Hematopoietic multipotent progenitor cell treated with erythropoietin and hydrocortisone succinate and interleukin-3 and kit ligand, for 8 days (in vitro differentiated cells): ENCODE measurements at regions not wholly inside any gene's neighbourhood (a gene's known extent, or its start where the extent isn't known, plus 50 kb on each side); places are given as distances from the start of the nearest gene placed in this dataset.
A peak's percentile ranks its signal among the peaks of the same experiment; 100 is the strongest.

Experiments
- DNase-seq: peaks from one replicate; pipeline ENCODE4 v3.0.0-alpha.2; 2015

- DNase-seq = no peak
These were observed 285.0 kb upstream of the TPM1 start for GRCh38 chr15:62757535-62757934.

- DNase-seq = no peak
These were observed 284.2 kb upstream of the TPM1 start for GRCh38 chr15:62758126-62758951.

GRCh38 chr15:62758952-62759349 lies 283.6 kb upstream of the TPM1 start:
- DNase-seq = no peak

DNA sequence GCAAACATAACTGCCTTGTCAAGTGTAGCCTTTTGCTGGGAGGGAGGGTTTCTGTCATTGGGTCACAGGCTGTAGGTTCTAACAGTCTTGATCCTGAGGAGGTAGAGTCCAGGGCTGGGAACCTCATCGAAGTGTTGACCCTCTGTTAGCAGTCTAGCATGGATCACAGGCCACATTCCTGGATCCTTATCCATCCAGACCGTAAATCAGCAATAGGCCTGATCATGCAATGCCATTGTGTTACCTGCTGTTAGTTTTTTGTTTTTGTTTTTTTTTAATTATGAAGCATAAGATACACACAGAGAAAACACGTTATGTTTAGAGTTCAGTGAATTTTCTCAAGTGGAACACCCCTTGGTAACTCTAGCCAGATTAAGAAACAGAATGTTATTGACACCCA lies 282.0 kb upstream of the TPM1 start:
- DNase-seq = no peak

DNA sequence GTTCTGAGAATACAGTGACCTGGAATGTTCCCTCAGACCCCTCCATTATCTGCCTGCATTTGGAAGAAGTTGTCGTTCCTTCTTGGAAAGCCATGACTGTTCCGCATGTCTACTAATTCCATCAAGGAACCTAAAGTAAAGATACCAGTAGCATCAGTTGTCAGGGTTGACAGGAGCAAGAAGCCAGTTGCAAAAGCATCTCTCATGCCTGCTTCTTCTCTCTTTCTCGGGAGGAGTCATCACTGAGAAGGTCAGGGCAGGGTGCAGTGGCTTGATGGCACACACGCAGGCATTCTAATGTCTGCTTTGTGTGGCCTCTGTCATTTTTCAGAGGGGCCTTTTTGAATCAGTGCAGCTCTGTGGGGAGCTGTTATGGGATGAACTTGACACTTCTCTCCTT lies 276.6 kb upstream of the TPM1 start:
- no peak for DNase-seq

DNA sequence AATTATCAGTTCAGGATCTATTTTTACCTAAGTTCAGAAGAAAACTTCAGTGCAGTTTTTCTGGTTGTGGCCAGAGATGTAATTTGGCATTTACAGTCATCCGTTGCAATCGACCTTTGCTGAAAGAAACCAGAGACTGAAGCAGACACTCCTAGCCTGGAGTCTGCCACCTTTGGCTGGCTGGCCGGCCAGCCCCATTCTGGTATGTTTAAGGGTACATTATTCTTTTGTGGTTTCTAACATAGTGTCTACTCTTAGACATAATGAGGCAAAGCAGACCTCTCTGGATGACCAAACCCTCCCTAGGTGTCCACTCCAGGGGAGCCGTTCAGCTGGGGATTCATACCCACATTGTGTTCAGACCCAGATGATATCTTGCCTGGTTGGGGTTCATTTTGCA lies 275.9 kb upstream of the TPM1 start:
- no peak for DNase-seq

DNA sequence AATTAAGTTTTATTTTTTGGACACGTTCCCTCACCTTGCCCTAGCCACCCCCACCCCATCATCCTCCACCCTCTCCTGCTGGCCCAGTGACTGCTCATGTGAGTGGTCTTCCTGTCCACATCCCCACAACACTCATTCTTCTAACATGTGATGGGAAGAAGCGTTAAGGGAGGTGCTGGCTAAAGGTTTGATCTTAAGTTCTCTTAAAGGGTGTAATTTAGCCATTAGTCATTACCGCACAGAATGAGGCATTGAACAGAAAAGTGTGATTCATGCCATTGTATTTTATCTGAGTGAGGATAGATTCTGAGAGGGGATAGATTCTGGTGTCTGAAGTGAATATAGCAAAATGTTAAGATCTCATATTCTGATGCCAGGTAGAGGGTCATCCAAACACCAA lies 272.9 kb upstream of the TPM1 start:
- DNase-seq = no peak

- DNase-seq = no peak
These were observed 272.4 kb upstream of the TPM1 start for GRCh38 chr15:62770111-62770660.

- DNase-seq = no peak
These were observed 271.8 kb upstream of the TPM1 start for GRCh38 chr15:62770752-62771151.

- no peak for DNase-seq
These were observed 271.3 kb upstream of the TPM1 start for GRCh38 chr15:62771234-62771633.

GRCh38 chr15:62773369-62774165 lies 269.0 kb upstream of the TPM1 start:
- DNase-seq = no peak

DNA sequence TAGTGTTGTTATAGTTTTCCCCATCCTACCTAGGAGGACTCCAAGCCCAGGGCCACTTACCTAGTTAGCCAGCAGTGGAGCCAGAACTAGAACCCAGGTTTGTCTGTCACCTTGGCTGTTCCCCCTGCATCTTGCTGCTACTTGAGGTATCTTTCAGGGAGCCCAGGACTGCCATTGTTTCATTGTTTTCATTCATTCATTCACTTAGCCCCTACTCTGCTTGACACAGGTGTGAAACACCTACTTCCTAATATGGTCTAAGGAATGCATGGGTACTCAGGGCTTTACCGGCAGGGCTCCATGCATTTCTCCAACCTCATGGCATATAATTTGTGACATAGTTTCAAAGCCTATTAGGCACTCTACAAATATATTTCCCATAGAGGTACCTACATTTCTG lies 266.6 kb upstream of the TPM1 start:
- DNase-seq = no peak

- no peak for DNase-seq
These were observed 264.9 kb upstream of the TPM1 start for GRCh38 chr15:62777671-62778070.

GRCh38 chr15:62779036-62779770 lies 263.3 kb upstream of the TPM1 start:
- DNase-seq = no peak

GRCh38 chr15:62779899-62780298 lies 262.6 kb upstream of the TPM1 start:
- no peak for DNase-seq

- DNase-seq = peak; percentile 5
These were observed 261.5 kb upstream of the TPM1 start for GRCh38 chr15:62781081-62781497.

DNA sequence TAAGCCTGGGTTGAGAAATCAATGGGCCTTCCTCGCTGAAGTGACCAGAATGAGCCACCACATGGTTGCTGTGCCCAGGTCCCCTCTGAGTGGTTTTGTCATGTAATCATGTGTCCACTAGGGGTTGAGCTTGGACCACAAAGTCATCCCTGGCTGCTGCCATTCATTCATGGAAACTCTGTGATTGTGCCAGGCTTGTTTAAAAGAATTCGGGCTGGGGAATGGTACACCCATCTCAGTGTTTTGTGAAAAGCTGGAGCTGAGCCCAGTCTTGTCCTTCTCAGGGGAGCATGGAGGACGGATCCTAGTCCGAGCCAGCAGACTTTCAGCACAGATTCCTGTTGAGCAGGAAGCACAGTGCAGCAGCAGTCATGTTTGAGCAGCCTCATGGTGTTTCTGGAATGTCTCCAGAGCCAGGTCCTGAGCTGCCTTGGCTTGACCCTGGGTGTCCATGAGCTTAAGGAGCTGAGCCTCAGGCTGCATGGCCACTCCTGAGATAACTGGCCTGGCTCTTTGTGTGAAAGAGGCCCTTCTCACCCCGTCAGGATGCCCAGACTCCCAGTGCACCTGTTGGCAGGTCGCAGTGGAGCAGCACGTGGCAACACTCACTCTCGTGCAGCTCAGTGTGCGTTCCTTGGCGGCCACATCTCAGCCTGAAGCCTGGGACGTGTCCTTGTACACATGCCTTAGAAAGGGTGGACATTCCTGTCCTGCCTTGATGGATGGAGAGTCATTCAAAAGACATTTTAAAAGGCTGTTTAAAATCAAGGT lies 260.3 kb upstream of the TPM1 start:
- DNase-seq = peak; percentile 69

GRCh38 chr15:62782896-62783295 lies 259.7 kb upstream of the TPM1 start:
- DNase-seq = no peak

GRCh38 chr15:62783303-62783957 lies 259.1 kb upstream of the TPM1 start:
- DNase-seq = no peak

DNA sequence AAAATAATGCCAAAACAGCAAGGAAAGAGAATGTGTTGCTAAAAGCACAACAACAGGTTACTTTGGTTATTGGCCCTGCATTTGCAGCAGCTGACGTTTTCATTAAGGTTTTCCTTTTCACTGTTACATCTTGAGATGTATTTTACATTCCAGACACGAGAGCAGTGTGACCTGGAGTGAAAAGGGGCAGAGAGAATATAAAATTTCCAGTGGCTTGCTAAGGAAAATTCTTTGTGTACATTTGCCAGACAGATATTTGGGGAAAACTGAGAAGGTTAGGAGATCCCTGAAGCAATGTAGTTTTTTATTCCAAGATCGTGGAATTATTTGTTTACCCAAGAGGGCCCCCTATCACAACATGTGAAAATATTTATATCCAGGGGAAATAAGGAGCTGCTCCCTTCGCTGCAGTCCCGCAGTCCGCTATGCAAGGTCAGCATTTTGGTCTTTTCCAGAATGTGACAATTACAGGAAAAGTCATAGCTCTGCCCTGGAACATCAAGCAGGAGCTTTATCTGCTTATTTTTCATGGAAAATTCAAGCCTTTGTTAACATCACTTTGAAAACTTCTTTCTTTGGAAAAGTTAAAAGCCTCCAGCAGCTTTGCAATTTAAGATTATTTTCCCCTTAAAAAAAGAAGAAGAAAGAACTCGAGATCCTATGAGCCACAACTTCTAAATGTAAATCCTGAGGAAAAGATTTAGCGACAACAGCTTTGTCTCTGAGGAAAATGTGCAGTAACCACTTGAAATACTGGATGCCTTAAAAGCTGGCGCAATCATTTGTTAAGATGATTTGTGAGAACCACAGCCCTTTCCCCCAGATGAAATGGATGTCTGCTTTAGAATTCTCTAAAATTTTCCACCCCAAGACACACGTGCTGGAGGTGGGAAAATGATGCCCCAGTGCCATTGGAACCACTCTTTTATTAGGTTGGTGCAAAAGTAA lies 256.4 kb upstream of the TPM1 start:
- no peak for DNase-seq

DNA sequence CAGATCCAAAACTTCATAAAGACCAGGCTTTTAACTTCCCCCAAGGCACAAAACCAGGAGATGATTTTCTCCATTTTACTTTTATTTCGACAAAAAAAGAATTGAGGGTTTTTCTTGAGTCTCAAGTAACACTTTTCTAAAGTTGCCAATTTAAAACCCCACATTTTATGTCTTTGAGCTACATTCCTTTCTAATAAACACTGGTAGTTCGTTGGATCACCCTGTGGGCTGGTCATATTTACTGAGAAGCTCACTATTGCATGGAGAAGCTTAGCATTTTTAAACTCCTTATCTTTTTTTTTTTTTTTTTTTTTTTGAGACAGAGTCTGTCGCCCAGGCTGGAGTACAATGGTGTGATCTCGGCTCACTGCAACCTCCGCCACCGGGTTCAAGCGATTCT lies 255.1 kb upstream of the TPM1 start:
- DNase-seq = no peak
